IMR-90 (cell line): ENCODE measurements at regions not wholly inside any gene's neighbourhood (a gene's known extent, or its start where the extent isn't known, plus 50 kb on each side); places are given as distances from the start of the nearest gene placed in this dataset.

Experiments used
- ATAC-seq: fragments of 200-7000 bp; cut with Tn5 transposase; 2 replicates; pipeline ENCODE4 v1.9.1; 2020; ENCODE audit warnings: low read depth, mild to moderate bottlenecking, moderate library complexity
- BruUV-seq: library from RNA; stranded (reverse); fragments of 400-500 nt; replicated peaks from 2 replicates; lab custom pipeline; 2021; lab: Mats Ljungman, UMichigan
- CTCF ChIA-PET: fragments of 300-600 bp; formaldehyde crosslinking; extraction: SDS; loops from one replicate; lab custom pipeline; 2021; ENCODE audit warnings: antibody characterized with exemption; lab: Yijun Ruan, JAX
- POLR2A ChIA-PET: fragments of 300-600 bp; sonication (Branson Sonifier 250); formaldehyde crosslinking; loops from one replicate; lab custom pipeline; 2022; ENCODE audit warnings: antibody characterized with exemption; ENCODE audit not compliant: unreplicated experiment; lab: Charles Lee
- DNase-seq: peaks from one replicate; pipeline ENCODE4 v3.0.0; 2013
- H2AFZ ChIP-seq: replicated peaks from 2 replicates; pipeline ENCODE3; 2013; ENCODE audit warnings: low read length, mild to moderate bottlenecking; ENCODE audit not compliant: poor library complexity
- H2AK5ac ChIP-seq: 2 replicates; pipeline ENCODE4 v1.6.1; 2013; ENCODE audit warnings: low read depth, low read length, inconsistent platforms
- H2AK9ac ChIP-seq: replicated peaks from 2 replicates; pipeline ENCODE3; 2013; ENCODE audit warnings: mild to moderate bottlenecking, low read depth, low read length, moderate library complexity; ENCODE audit not compliant: poor library complexity
- H2BK120ac ChIP-seq: 2 replicates; pipeline ENCODE4 v1.6.1; 2013; ENCODE audit warnings: low read depth, low read length, inconsistent platforms
- H2BK15ac ChIP-seq: 3 replicates; pipeline ENCODE4 v1.6.1; 2013; ENCODE audit warnings: low read depth, low read length, inconsistent platforms
- H2BK20ac ChIP-seq: 2 replicates; pipeline ENCODE4 v1.6.1; 2013; ENCODE audit warnings: low read depth, mild to moderate bottlenecking, inconsistent platforms, low read length, moderate library complexity
- H2BK5ac ChIP-seq: 2 replicates; pipeline ENCODE4 v1.6.1; 2013; ENCODE audit warnings: mild to moderate bottlenecking, low read depth, low read length, inconsistent platforms; ENCODE audit not compliant: poor library complexity, severe bottlenecking
- H3K14ac ChIP-seq: replicated peaks from 2 replicates; pipeline ENCODE4 v1.6.1; 2013; ENCODE audit warnings: low read depth, low read length, inconsistent platforms
- H3K18ac ChIP-seq: 2 replicates; pipeline ENCODE4 v1.6.1; 2013; ENCODE audit warnings: low read depth, low read length, control low read depth
- H3K23ac ChIP-seq: 2 replicates; pipeline ENCODE4 v1.6.1; 2013; ENCODE audit warnings: low read depth, low read length, inconsistent platforms
- H3K27ac ChIP-seq: 2 replicates; pipeline ENCODE4 v1.5.1; 2013; ENCODE audit warnings: mild to moderate bottlenecking, control low read depth, low read length; ENCODE audit not compliant: insufficient read depth
- H3K27me3 ChIP-seq: 2 replicates; pipeline ENCODE4 v1.6.1; 2013; ENCODE audit warnings: low read length; ENCODE audit not compliant: control insufficient read depth, insufficient read depth
- H3K36me3 ChIP-seq: 2 replicates; pipeline ENCODE4 v1.6.1; 2013; ENCODE audit warnings: low read length, mixed read lengths; ENCODE audit not compliant: control insufficient read depth, insufficient read depth
- H3K4ac ChIP-seq: 2 replicates; pipeline ENCODE4 v1.6.1; 2013; ENCODE audit warnings: low read depth, low read length, inconsistent platforms
- H3K4me1 ChIP-seq: 2 replicates; pipeline ENCODE4 v1.6.1; 2013; ENCODE audit warnings: low read length, mixed read lengths; ENCODE audit not compliant: control insufficient read depth, insufficient read depth
- H3K4me2 ChIP-seq: 2 replicates; pipeline ENCODE4 v1.6.1; 2013; ENCODE audit warnings: low read depth, mild to moderate bottlenecking, control low read depth, low read length, moderate library complexity
- H3K4me3 ChIP-seq: 2 replicates; pipeline ENCODE4 v1.5.1; 2013; ENCODE audit warnings: low read depth, mild to moderate bottlenecking, control low read depth, low read length, moderate library complexity; ENCODE audit not compliant: insufficient read depth
- H3K56ac ChIP-seq: 2 replicates; pipeline ENCODE4 v1.6.1; 2013; ENCODE audit warnings: low read length, inconsistent platforms; ENCODE audit not compliant: insufficient read depth; ENCODE audit errors: extremely low read depth
- H3K79me1 ChIP-seq, 2 experiments: 2 replicates each; pipeline ENCODE4 v1.6.1; 2013; ENCODE audit warnings: low read length in 2 of 2, inconsistent platforms in 1 of 2, low read depth in 1 of 2
- H3K9ac ChIP-seq: 2 replicates; pipeline ENCODE4 v1.6.1; 2013; ENCODE audit warnings: low read depth, low read length, control low read depth
- H3K9me1 ChIP-seq: 2 replicates; pipeline ENCODE4 v1.6.1; 2013; ENCODE audit warnings: low read length, inconsistent platforms; ENCODE audit not compliant: insufficient read depth
- H3K9me3 ChIP-seq: 2 replicates; pipeline ENCODE4 v1.6.1; 2013; ENCODE audit warnings: low read length; ENCODE audit not compliant: control insufficient read depth, insufficient read depth
- H4K20me1 ChIP-seq: 2 replicates; pipeline ENCODE4 v1.6.1; 2013; ENCODE audit warnings: low read length, inconsistent platforms; ENCODE audit not compliant: insufficient read depth
- H4K5ac ChIP-seq: 2 replicates; pipeline ENCODE4 v1.6.1; 2013; ENCODE audit warnings: mild to moderate bottlenecking, low read depth, low read length, control low read depth
- H4K8ac ChIP-seq, 2 experiments: 2 replicates each; pipeline ENCODE4 v1.6.1; 2013; ENCODE audit warnings: low read depth in 2 of 2, low read length in 2 of 2, control low read depth in 1 of 2, inconsistent platforms in 1 of 2
- H4K91ac ChIP-seq: 2 replicates; pipeline ENCODE4 v1.6.1; 2013; ENCODE audit warnings: low read depth, low read length, inconsistent platforms; ENCODE audit not compliant: insufficient read depth
- BHLHE40 ChIP-seq: fragments of 150-350 bp; IDR thresholded peaks from 2 replicates; pipeline ENCODE4 v1.6.1; 2016; ENCODE audit warnings: mild to moderate bottlenecking, low read depth, low read length
- CEBPB ChIP-seq: IDR thresholded peaks from 2 replicates; pipeline ENCODE4 v1.6.1; 2012; ENCODE audit warnings: low read depth, low read length, improper control_type of control experiment
- CHD1 ChIP-seq: IDR thresholded peaks from 2 replicates; pipeline ENCODE4 v1.6.1; 2012; ENCODE audit warnings: low read depth, low read length, improper control_type of control experiment
- CTCF ChIP-seq: conservative IDR thresholded peaks from 2 replicates; pipeline ENCODE4 v1.5.1; 2012; ENCODE audit warnings: mild to moderate bottlenecking, low read depth, low read length, improper control_type of control experiment
- ELK1 ChIP-seq: fragments of 150-350 bp; IDR thresholded peaks from 2 replicates; pipeline ENCODE4 v1.6.1; 2016; ENCODE audit warnings: low read depth, mild to moderate bottlenecking, low read length, moderate library complexity, borderline replicate concordance
- FOS ChIP-seq: fragments of 150-350 bp; IDR thresholded peaks from 2 replicates; pipeline ENCODE4 v1.6.1; 2016; ENCODE audit warnings: low read depth, low read length
- MAFK ChIP-seq: IDR thresholded peaks from 2 replicates; pipeline ENCODE4 v1.6.1; 2012; ENCODE audit warnings: low read depth, low read length, improper control_type of control experiment
- MAZ ChIP-seq: IDR thresholded peaks from 2 replicates; pipeline ENCODE4 v1.6.1; 2012; ENCODE audit warnings: low read depth, mild to moderate bottlenecking, low read length, improper control_type of control experiment, moderate library complexity, borderline replicate concordance
- MXI1 ChIP-seq: IDR thresholded peaks from 2 replicates; pipeline ENCODE4 v1.6.1; 2012; ENCODE audit warnings: low read depth, mild to moderate bottlenecking, low read length, moderate library complexity, borderline replicate concordance
- NFE2L2 ChIP-seq: fragments of 150-350 bp; IDR thresholded peaks from 2 replicates; pipeline ENCODE4 v1.6.1; 2016; ENCODE audit warnings: low read depth, mild to moderate bottlenecking, low read length
- POLR2A ChIP-seq: IDR thresholded peaks from 2 replicates; pipeline ENCODE4 v1.6.1; 2012; ENCODE audit warnings: mild to moderate bottlenecking, low read depth, low read length
- RAD21 ChIP-seq: IDR thresholded peaks from 2 replicates; pipeline ENCODE4 v1.6.1; 2012; ENCODE audit warnings: low read length, improper control_type of control experiment
- RCOR1 ChIP-seq: IDR thresholded peaks from 2 replicates; pipeline ENCODE4 v1.6.1; 2012; ENCODE audit warnings: mild to moderate bottlenecking, low read length, improper control_type of control experiment; ENCODE audit not compliant: insufficient replicate concordance
- RFX5 ChIP-seq: IDR thresholded peaks from 2 replicates; pipeline ENCODE4 v1.8.0; 2012; ENCODE audit warnings: low read depth, mild to moderate bottlenecking, low read length, moderate library complexity
- SMC3 ChIP-seq: fragments of 150-350 bp; IDR thresholded peaks from 2 replicates; pipeline ENCODE4 v1.6.1; 2016; ENCODE audit warnings: low read depth, mild to moderate bottlenecking, antibody characterized with exemption, low read length, moderate library complexity
- USF2 ChIP-seq: fragments of 150-350 bp; IDR thresholded peaks from 2 replicates; pipeline ENCODE4 v1.6.1; 2017; ENCODE audit warnings: mild to moderate bottlenecking, antibody characterized with exemption, low read length, low read depth
- WGBS, 2 experiments: methylation state at CpG; one replicate each; pipeline versions ENCODE4 v1.1.5 to v1.1.7; 2013; ENCODE audit warnings: missing lambda C conversion rate in 2 of 2; ENCODE audit not compliant: insufficient read length in 1 of 2; ENCODE audit errors: extremely low coverage in 2 of 2; 5-methylcytosine and 5-hydroxymethylcytosine counted together
- dilution Hi-C: fragments of 300-500 bp; cut with HindIII; formaldehyde crosslinking; loops from one replicate; pipeline ENCODE4 v1.14.3; 2018; ENCODE audit warnings: low sequenced_read_pairs; ENCODE audit not compliant: unreplicated experiment
- in situ Hi-C: fragments of 300-500 bp; cut with MboI; formaldehyde crosslinking; loops from 3 replicates; pipeline ENCODE4 v1.14.3; 2019; ENCODE audit warnings: low sequenced_read_pairs, inconsistent platforms, mixed read lengths
- intact Hi-C: fragments of 100-400 bp; cut with micrococcal nuclease; formaldehyde crosslinking; loops from 2 replicates; pipeline ENCODE4 v1.10.0; 2022

GRCh38 chr5:86403190-86403589 lies 214.6 kb upstream of the COX7C start:
- TF ChIP-seq CTCF: no peak
- TF ChIP-seq SMC3: no peak
- no peak for TF ChIP-seq RCOR1
- TF ChIP-seq USF2: no peak
- TF ChIP-seq ELK1: no peak
- no peak for TF ChIP-seq MXI1
- TF ChIP-seq POLR2A: no peak
- no peak for TF ChIP-seq MAZ
- no peak for TF ChIP-seq RAD21
- TF ChIP-seq CHD1: no peak
- no peak for TF ChIP-seq FOS
- no peak for TF ChIP-seq BHLHE40
- no peak for TF ChIP-seq RFX5
- TF ChIP-seq NFE2L2: no peak
- no peak; the same call in 1 of the 2 replicates for TF ChIP-seq MAFK
- TF ChIP-seq CEBPB: no peak
- Histone ChIP-seq H2BK5ac (no peak overlapping the region), H3K27ac (no peak overlapping the region), H3K4me3 (no peak overlapping the region), H2AK5ac (no peak overlapping the region), H3K56ac (no peak overlapping the region), H2BK20ac (no peak overlapping the region), H4K20me1 (no peaks in the 10 kb centered on the region), H3K9me1 (no peaks in the 10 kb centered on the region), H3K9me3 (no peaks in the 10 kb centered on the region), H3K23ac (no peak overlapping the region), H4K91ac (no peak overlapping the region), H3K4me2 (no peak overlapping the region), H3K36me3 (no peaks in the 10 kb centered on the region), H3K79me1 (no peaks in the 10 kb centered on the region), H3K18ac (no peak overlapping the region), H4K8ac (no peak overlapping the region), H2AK9ac (no peak overlapping the region), H2BK120ac (no peak overlapping the region), H3K14ac (no peak overlapping the region), H3K4me1 (no peaks in the 10 kb centered on the region), H3K27me3 (no peaks in the 10 kb centered on the region), H2AFZ (no peak overlapping the region), H2BK15ac (no peak overlapping the region), H3K4ac (no peak overlapping the region), H4K5ac (no peak overlapping the region), H3K9ac (no peak overlapping the region)
- ChIA-PET POLR2A (no interaction called here), CTCF (no interaction called here)
- intact Hi-C loops (no loop called here), dilution Hi-C loops (no loop called here), in situ Hi-C loops (no loop called here)
- DNase-seq: no peak
- 60% methylated on average over 1 of the region's 2 CpGs; no CpG with 5 or more reads in 1 of the 2 experiments for WGBS, 2 experiments
- no peak for ATAC-seq
- BruUV-seq: no TSS peak
